GM21367 (cell line): ENCODE measurements at regions not wholly inside any gene's neighbourhood (a gene's known extent, or its start where the extent isn't known, plus 50 kb on each side); places are given as distances from the start of the nearest gene placed in this dataset.

Experiments
- ATAC-seq: cut with Tn5 transposase; IDR thresholded peaks from one replicate; pipeline ENCODE4 v1.9.1; 2021; ENCODE audit not compliant: unreplicated experiment

DNA sequence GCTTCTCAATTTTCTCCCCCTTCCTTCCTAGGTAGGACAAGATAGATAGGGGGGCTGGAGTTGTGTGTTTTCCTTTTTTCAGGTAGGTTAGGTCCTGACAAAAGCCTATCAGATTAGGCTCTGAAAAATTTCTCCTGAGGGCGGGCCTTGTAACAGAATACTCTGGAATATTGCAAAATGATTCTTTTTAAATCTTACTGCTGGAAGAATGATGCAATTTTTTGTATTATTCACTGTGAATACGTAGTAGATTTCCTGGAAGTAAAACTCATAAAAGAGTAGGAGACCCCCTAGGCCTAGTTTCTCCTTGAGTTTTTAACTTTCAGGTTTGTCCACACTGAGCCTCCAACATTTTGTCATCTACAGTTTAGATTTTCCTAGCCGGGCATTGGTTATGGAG is 1701.8 kb downstream of the EFNA5 start:
- no peak for ATAC-seq

DNA sequence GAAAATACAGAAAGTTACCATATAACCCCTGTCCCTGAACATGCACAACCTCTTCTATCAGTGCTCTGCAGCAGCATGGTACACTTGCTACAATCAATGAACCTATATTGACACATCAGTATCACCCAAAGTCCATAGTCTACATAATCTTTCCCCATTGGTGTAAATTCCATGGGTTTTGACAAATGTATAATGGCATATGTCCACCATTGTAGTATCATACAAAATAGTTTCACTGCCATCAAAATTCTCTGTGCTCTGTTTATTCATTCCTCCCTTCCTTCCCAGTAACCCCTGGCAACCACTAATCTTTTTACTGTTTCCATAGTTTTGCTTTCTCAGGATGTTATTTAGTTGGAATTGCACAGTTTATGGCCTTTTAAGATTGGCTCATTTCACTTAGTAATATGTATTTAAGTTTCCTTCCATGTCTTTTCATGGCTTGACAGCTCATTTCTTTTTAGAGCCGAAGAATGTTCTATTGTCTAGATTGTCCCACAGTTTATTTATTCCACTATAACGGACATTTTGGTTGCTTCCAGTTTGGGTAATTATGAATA is 1707.0 kb downstream of the EFNA5 start:
- ATAC-seq: no peak

DNA sequence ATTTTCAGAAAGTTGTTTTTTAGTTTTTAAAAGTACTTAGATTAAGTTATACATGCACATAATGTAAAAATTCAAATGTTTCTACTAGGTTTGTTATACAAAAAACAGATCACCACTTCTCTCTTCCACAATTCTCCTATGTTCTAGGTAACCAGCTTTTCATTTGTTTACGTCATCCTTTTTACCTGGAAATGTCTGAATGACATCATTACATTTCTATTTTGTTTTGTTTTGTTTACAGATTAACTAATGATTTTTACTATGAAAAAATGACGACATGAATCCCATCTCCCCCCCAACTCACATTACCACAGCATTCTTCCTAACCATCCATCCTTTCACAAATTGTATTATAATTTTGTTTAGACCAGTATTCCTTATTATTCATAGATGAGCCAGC is 1709.2 kb downstream of the EFNA5 start:
- no peak for ATAC-seq

DNA sequence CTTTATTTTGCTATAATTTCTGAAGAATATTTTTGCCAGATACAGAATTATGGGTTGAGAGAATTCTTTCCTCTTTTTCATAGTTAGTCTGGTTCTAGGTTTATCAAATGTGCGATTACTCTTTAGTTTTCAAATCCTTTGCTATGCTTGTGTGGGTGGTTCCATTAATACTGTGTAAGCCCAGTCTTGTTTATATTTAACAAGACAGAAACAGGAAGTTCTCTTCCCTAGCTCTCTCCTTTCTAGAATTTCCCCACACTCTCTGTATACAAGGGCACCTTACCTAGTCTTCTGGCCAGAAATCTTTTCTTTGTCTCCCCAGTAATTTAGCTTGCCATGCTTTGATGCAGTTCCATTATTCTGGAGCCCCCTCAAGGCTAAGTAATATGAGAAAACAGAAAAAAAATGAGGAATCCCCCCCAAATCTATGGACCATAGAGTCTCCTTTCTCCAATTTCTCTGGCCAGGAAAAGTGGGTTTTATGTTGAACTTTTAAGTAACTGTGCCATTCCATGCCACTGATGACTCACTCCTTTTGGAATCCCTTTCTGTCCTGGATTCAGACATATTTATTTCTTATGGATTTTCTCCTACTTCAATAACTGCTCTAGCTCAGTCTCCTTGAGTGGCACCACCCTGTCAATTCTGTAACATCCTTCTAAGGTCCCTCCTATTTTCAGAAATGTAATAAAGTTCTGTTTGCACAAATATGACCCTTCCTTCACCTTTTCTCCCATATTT is 1714.1 kb downstream of the EFNA5 start:
- ATAC-seq: no peak

DNA sequence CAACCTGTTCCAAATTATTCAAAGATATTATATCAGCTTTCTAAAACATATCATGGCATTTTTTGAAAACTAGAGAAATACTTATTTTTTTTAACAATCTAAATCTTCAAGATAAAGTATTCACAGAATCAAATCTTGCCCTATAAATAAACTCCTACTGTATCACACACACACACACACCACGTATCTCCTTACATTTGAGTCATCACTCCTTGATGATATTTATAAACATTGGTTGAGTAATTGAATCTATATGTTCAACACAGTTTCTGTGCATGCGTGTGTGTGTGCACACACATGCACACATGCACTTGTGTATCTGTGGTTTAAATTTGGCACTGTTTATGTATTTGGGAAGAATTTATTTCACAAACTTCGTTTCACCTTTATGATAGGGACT is 1716.4 kb downstream of the EFNA5 start:
- no peak for ATAC-seq

DNA sequence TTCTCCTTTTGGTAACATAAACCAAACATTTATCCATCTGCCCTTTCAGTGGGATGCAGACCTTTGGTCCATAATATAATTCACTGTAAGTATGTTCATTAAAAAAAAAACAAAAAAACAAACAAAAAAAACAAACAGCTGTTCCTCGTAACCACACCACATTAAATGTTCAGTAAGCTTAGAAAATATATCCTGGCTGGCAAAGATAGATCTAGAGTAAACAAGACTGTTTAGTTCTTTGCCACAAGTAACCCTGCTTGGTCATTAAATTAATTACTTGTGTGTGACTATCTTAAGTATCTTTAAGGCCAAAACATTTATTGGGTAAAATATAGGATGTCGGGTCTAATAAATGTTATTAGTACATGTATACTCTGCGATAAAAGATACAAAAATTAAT is 1717.1 kb downstream of the EFNA5 start:
- ATAC-seq: no peak

DNA sequence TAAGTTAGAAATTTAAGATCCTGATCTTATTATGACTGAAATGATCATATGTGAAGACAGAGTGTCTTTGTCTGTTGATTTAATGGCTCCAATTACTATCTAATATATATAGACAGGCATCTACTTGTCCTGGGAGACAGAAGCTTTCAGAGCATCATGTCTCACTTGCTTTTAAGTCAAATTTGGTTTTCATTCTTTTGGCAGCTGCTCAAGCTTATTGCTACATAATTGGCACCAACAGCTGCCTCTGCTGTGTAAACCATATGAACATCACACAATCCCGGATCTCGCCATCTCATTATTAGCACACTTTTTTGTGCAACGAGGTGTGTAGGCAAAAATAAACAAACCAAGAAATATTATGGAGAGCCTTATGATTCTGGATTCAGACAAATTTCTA is 1717.9 kb downstream of the EFNA5 start:
- no peak for ATAC-seq

DNA sequence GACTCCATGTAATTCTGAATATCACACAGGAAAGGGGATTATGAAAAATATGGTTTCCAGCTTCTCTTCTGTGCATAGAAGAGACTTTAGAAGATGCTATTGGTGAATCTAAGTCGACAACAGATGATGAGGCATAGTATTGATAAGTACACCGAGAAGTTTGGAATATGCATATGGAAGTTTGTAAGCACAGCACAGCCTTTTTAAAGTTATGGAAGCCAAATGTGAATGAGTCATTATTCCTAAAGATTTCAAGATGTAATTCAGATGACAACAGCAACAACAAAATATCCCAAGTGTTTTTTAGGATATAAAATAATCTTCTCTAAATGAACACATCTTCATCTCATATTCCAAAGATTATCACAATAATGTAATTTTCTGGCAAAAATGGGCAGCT is 1723.3 kb downstream of the EFNA5 start:
- no peak for ATAC-seq

DNA sequence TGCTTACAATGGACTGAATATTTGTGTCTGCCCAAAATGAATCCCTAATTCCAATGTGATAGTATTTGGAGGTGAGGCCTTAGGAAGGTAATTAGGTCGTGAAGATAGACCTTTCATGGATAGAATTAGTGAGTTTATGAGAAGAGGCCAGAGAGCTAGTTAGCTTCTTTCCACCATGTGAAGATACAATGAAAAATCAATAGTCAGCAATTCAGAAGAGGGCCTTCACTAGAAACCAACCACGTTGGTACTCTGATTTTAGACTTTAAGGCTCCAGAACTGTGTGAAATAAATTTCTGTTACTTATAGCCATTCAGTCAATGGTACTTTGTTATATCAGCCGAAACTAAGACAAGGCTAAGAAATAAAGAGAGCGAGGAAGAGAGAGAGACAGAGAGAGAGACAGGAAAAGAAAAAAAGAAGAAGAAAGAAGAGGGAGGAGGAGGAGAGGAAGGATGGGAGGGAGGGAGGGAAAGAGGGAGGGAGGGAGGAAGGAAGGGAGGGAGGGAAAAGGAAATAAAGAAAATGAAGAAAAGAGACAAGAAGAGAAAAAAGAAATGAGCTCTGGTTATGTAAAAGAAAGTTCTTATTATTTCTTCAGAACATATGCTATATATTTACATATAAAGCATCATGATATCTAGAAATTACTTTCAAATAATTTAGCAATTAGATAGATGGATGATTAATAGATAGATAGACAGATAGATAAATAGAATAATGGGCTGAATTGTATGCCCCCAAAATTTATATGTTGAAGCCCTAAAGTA is 1725.3 kb downstream of the EFNA5 start:
- no peak for ATAC-seq

DNA sequence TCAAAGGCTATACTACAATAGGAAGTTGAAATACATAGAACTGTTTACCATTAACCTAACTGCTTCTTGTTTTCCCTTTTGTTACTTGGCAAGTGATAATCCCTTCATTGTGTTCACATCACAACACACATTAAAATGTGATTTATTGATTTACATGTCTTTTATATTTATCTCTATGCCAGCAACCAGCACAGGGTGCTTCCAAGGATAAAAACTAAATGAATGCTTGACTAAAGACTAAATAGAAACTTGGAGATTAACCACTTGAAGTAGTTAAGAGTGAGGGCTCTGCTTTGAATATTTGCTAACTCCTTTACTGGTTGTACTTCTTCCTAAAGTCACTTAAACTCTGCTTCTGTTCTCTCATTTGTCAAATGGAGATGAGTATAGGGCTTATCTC is 1730.6 kb downstream of the EFNA5 start:
- ATAC-seq: no peak

DNA sequence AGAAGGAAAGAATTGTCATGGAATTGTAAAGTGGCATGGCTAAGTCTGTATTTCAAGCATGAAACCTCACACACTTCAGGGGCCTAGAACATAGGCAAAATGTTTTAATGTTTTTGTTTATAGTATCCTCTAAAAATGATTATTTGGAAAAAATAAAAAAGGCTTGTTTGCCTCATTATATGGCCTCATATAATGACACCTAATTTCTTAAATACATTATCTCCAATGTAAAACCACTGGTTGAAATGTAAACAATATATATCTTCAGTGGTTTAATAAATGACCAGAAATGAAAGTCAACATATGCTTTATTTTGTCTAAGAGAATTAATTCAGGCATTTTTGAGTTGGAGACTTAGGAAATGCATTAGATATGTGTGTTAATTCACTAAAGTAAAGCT is 1736.6 kb downstream of the EFNA5 start:
- no peak for ATAC-seq

DNA sequence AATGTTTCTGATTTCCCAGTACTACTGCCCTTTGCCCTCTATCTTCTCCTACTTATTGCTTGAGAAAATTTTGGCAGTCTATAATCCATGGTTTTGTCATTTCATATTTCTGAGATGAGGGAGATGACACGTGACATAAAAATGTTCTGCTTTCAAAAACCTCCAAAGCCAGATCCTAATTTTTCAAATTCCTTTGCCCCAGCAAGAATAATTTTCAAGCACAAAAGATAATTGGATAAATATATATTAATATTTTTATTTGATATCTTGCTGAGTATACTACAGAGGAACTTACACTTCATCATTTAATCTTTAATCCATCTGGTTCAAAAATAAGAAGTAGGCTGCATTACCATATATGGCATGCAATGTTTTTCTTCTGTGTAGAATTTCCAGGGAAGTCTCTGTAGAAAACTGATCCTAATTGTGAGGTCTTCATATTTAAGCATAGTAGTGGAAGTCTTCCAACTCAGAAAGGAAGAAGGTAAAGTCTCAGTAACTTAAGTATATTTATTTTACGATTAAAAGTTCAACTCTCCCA is 1738.8 kb downstream of the EFNA5 start:
- ATAC-seq: no peak

DNA sequence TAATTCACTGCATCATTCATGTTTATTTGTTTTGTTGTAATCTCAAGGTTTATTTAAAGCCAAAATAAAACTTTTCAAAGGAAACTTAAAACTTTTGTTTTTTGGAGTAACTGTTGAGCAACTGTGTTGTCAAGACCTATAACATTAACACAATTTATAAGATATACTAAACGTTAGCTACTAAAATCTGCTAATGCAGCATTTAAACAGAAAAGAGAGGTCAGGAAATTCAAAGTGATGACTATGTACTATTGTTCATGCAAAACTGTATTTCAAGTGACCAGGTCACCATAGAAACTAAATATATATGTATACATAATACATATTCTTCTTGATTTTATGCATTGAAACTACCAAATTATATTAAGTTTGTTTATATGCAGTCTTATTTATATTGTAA is 1740.9 kb downstream of the EFNA5 start:
- no peak for ATAC-seq

DNA sequence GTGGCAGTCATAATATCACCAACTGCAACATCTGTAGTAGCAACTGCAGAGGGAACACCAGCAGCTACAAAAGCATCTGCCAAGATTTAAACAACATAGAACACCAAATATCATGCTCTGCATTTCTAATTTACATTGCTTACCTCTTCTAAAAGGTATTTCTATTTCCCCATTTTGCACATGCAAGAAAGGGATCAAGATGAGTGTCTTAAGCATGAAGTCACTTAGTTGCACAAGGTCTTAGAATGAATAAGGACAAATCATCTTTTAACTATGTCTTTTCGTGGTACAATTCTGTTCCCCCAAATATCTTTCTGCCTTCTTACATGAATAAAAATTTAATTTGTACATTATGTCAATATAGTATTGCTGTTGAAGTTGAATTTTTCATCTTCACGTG is 1746.4 kb downstream of the EFNA5 start:
- ATAC-seq: no peak

DNA sequence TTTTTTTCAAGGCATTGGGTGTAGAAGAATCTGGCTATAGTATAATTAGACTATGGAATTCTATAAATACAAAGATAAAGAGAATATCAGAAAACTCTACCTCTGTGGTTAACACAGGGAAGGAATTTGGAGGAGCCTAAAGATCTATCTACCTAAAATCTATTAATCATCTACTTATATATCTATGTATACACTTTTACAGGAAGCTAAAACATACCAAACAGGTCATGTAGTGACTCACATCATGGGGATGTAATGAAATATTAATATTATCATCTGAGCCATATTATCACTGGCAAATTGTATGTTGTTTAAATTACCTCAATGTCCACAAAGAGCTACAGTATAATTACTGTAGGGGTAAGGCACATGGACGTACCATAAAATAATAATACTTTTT is 1748.2 kb downstream of the EFNA5 start:
- ATAC-seq: no peak

DNA sequence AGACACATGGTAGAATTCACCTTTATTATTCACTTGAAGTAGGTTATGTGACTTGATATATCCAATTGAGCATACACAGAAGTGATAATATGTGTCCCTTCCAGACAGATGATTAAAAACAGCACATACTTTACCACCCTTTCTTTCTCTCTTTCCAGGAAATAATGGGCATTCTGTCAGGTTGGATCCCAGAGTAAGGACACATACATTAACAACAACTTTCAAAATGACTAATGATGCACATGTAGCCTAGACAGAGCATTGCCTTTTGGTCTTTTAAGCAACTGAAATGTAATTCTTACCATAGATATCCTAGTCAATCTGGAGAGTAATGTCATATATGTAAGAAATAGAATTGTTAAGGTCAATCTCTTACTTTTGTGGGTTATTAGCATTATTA is 1748.7 kb downstream of the EFNA5 start:
- ATAC-seq: no peak

DNA sequence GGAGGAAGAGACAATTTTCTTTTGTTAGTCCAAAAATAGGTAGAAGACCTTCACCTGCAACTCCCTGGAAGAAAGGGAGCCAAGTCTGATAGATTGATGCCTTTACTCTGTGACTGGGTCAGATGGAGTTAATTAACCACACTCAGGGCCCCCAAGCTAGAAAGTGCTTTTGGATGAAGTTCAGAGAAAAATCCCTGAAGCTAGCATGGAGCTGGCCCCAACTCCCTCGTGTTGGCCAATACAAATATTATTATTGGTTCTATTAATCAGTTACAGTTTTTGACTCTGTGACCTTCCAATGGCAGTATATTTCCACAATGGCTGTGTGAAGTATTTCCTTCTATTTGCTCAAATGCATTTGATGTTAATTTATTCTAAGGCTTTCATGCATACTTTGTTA is 1753.5 kb downstream of the EFNA5 start:
- ATAC-seq: no peak

DNA sequence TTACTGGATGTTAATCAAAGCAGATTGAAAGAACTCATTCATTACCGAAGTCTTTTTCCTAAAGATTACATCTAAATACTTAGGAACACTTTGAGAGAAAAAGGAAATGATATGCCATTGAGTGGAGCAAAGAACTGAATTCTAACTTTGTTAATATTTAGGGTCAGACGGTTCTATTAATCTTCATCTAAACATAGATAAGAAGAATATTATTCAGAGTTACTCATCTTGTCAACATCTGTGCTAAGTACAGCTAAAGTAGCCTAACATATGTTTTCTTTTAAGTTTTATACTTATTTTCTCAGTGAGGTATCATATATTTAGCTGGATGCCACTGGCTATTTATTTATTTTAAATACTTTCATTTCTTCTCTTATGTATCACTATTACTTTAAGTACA is 1763.7 kb downstream of the EFNA5 start:
- ATAC-seq: no peak

DNA sequence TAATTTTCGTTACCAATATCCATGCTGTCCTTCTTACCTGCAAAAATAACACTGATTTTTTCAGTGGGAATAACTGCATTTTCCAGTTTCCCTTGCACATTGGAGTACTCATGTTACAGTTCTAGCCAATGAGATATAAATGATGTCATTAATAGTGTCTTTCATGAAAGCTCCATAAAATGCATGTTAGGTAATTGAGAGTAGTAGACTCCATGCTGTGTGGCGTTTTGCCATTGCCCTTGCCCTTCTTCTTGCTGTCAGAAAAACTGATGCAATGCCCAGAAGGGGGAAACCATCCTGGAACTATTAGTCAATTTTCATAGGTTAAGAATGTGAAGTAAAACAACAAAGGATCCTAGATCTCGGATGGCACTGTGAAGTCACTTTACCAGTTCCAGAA is 1765.3 kb downstream of the EFNA5 start:
- no peak for ATAC-seq

DNA sequence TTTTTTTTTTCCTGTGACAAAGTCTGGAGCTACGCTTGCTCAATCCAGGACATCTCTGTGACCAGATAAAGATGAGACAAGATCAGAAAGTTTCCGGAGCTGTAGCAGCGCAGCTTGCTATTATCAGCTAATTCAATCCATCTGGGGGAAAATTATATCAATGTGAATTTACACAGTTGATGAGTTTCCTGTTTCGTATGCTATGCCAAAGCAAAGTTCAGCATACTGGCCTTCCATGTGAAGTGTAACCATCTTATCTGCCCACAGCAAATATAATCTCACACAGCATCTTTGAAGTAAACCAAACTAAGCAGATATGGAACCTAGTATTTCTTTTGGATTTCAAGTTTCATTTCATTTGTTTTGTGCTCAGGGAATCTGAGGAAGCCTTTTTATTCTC is 1767.7 kb downstream of the EFNA5 start:
- no peak for ATAC-seq

DNA sequence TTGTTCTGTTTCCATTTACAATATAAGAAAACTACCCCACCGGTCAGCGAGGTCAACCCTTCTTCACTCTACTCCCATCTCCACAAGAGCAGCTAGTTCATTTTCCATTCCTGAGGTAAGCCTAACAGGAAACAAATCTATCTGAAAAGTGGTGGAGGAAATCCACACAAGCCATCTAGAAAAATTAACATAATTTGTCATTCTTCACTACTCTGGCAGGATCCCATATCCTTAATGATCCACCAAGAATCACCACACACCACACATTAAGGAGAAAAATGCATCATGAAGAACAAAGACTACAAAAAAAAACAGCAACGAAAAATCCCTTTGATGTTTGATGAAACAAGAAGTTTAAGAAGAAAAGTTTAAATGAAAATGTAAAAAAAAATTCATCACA is 1771.0 kb downstream of the EFNA5 start:
- ATAC-seq: no peak

DNA sequence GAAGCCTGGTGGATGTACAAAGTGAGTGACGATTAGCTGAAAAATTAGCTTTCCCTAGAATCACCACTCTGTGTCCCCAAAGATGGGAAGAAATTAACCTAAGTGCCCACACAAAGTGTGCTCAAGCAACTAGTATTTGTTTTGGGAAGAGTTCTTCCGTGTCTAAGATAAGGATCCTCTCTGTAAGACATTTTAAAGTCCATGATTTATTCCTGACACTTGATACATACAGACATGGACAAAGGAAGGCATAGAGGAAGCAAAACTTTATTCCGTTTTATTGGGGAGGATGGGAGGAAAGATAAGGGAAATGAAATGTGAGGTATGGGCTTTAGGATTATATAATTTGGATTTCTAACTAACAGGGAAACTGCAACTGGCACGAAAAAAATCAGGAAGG is 1772.6 kb downstream of the EFNA5 start:
- no peak for ATAC-seq
